HUDEP-2 (cell line): ENCODE measurements at regions not wholly inside any gene's neighbourhood (a gene's known extent, or its start where the extent isn't known, plus 50 kb on each side); places are given as distances from the start of the nearest gene placed in this dataset.

ENCODE experiments used
- DNase-seq, 76 experiments: peaks; one replicate each; lab custom pipeline; 2025; ENCODE audit not compliant: unreplicated experiment in 76 of 76; lab: John Stamatoyannopoulos, UW

DNA sequence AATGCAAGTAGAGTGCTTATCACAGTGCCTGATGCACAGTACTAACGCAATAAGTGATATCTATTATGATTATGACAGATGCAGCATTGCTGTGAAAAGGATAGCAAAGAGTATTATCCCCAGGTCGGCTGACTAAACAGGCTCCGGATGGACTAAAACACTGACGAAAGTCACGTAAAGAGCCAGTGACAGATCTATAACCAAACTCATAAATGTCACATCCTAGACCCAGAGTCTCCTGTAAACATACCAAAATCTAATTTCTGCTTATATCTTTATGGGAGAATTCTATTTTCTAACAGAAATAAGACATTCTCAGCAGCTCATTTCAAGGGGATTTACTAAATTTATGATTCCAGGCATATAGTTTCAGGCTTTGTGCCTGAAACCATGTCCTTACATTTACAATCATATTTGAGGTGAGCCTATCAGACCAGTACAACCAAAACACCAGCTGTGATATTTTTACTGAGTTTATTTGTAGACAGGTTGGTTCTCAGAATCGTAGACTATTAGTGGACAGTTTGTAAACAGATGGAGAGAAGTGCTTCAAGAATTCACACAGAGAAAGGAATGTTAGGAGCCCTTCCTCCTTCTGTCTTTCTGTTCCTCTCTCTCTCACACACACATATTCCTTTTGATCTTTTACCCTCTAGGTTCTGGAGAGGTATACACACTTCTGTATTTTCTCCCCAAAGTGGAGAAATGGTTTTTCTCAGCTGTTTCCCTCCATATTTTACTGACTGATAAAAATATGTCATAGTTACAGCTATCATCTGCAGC lies 52.4 kb upstream of the WDR26 start:
- no peak for DNase-seq

DNA sequence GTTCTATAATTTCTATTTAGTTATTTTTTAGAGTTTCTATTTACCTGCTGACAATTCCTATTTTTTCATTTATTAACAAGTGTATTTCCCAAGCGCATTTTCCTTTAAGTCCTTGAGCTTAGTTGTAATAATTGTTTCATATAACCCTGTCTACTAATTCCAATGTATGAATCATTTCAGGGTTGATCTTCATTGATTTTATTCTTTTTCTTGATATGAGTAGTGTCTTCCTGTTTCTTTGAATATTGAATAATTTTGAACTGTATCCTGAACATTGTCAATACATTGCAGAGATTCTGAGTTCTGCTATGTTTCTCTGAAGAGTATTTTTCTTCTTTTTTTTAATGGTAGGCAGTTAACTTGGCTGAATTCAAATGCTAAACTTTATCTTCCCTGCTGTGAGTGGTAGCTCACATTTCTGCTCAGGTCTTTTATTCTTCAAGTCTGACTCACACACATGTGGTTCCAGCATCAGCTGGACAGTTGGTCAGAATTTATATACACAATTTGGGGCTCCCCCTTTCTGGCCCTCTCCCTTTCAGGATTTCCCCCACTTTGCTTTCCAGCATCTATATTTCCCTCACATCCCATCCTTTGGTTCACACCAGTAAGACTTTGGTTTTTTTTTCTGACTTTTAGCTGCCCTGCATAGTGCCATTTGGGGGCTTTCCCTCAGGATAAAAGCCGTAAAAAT lies 54.4 kb upstream of the WDR26 start:
- no peak for DNase-seq

DNA sequence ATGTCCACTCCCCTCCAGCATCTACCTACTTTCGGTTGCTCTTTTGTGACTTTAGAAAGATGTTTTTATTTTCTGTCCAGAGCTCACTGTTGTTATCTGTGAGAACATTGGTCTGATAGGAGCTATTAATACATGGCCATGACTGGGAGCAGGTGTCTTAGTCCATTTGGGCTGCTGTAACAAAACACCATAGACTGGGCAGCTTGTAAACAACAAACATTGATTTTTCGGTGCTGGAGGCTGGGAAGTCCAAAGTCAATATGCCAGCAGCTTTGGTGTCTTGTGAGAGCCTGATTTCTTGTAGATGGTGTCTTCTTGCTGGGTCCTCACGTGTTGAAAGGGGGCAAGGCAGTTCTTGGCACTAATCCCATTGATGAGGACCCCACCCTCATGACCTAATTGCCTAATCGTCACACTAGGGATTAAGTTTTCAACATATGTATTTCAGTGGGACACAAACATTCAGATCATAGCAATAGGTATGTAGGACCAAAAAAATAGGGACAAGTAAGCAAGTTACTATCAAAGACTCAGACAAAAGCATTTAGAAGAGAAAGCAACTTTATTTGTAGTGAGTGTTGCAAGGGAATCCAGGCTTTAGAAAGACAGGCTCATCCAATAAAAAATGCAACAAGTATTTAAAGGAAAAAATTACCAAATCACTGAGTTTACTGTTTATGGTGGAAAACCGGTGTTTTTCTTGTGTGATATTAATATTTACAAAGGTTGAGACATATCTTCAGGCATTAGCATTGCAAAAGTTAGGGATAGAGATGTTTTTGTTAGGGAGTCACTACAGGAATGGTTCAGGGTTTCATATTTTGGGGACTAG lies 55.2 kb upstream of the WDR26 start:
- no peak for DNase-seq

DNA sequence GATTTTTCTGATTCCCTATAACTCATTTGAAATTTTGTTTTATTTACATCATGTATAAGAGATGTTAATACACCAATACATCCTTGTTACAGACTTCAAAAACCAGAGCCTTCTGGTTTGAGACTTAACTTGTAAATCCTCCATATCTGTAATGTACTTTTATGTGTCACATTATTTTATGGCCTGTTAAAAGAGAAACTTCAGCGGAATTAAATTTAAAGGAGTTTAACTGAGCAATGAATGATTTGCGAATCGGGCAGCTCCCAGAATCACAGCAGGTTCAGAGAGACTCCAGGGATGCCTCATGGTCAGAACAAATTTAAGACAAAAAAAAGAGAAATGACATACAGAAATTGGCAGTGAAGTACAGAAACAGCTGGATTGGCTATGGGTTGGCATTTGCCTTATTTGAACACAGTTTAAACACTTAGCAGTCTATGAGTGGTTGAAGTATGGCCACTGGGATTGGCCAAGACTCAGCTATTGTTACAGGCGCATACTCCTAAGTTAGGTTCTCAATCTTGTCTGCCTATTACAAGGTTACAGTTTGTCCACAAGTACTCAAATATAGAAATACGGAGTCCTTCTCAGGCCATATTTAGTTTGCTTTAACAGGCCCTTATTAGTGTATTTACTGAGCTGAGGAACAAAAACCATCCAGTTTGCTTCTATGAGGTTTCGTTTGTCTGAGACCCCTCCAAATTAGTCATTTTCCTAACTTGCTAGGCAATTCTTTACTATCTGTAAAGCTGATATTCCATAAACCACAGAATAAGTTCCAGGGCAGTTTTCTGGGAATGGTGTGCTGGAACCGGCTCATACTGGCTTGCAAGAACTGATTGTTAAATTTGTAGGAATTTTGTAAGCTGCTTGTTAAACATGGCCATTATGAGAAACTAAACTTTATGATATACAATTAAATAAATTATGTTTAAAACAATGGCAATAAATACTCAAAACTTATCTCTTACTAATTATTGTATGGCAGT lies 56.2 kb upstream of the WDR26 start:
- DNase-seq: no peak

DNA sequence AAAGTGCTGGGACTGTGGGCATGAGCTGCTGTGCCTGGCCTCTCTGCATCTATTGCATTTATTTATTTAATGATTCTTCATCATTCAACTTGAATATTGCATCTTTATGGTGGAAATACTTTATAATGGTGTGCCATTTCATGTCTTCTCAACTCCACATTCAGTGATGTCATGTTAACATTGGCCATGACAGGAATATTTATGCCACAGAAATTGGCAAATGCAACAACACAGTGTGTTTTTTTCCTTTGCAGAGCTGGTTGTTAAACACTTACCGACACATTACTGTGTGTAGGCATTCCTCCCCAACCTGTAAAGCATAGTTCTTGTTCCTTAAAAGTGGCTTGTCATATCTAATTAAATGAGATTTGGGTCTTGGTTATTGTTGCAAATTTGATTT lies 57.4 kb upstream of the WDR26 start:
- DNase-seq: no peak

DNA sequence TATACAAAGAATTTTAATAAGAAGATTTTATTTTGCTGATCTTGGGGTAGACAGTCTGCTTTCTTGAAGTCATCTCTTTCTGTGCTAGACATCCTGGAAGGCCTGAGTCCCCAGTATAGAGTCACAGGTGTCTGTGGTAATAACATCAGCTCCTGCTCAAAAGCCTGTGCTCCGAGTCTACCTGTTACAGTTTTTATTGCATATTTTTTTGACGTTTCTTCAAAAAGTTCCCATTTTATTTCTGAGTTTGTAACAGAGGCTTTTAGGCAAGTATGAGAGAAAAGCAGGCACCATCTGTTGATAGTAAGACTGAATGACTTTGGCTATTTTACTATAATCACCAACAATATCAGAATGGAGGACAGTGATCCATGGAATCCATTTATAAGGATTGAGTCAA lies 58.0 kb upstream of the WDR26 start:
- DNase-seq: no peak

DNA sequence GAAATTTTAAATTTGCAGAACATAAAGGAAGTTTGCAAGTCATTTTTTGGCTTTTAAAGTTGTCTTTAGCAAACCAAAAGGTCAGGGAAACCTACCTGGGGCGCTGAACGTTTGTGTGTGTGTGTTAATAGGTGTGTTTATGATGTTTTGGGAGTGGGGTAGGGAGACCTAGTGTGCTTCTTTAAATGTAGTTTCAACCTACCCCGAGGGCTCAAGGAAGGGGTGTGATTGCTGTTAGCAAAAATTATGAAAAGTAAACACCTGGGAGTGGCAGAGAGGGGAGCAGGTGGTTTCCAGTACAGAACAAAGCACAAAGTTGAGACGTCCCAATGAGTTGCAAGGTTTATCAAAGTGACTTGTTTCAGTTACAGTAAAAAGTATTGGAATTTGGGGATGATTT lies 58.7 kb upstream of the WDR26 start:
- no peak for DNase-seq

DNA sequence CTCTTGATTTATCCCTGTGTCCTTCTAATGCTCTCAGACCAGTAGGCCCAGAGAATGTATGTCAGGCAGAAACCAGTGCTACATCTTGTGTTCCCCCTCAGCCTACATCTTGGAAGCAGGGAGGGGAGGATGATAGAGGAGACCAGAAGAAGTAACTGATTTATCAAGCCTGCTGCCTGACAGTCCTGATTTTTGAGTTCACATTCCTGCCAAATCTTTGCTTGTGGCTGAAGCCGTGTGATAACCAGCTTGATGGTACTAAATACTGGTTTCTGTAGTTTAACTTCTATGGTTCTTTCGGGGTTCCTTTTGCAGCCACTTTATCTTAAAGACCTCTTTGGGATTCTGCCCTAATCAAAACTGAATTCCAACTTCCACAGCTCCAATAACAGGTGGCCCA lies 59.7 kb upstream of the WDR26 start:
- DNase-seq: peak in 1 of 76 experiments; percentile 14

DNA sequence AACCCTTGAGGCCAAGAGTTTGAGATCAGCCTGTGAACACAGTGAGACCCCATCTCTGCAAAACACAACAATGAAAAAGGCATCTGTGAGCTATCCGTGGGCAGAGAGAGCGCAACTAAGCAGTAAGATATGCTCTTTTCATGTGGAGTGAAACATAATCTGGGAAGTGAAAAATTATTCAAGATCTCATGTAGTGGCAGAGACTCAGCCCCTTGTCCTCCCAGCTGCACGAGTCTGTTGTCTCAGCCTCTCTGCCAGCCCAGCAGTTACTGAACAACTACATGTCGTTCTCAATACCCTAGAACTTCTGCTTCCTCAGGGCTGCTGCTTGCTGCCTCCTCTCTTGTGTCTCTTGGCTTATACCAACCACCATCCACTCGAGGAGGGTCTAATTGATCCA lies 61.3 kb upstream of the WDR26 start:
- DNase-seq: no peak

DNA sequence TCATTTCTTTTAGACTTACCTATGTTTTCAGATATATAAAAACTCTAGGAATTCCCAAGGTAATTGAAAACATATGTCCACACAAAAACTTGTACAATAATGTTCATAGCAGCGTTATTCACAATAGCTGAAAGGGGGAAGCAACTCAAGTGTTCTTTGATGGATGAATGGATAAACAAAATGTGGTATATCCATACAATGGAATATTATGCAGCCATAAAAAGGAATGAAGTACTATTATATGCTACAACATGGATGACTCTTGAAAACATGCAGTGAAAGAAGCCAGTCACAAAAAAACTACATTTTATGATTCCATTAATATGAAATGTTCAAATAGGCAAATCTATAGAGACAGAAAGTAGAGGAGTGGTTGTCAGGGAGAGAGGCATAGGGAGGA lies 62.2 kb upstream of the WDR26 start:
- no peak for DNase-seq

DNA sequence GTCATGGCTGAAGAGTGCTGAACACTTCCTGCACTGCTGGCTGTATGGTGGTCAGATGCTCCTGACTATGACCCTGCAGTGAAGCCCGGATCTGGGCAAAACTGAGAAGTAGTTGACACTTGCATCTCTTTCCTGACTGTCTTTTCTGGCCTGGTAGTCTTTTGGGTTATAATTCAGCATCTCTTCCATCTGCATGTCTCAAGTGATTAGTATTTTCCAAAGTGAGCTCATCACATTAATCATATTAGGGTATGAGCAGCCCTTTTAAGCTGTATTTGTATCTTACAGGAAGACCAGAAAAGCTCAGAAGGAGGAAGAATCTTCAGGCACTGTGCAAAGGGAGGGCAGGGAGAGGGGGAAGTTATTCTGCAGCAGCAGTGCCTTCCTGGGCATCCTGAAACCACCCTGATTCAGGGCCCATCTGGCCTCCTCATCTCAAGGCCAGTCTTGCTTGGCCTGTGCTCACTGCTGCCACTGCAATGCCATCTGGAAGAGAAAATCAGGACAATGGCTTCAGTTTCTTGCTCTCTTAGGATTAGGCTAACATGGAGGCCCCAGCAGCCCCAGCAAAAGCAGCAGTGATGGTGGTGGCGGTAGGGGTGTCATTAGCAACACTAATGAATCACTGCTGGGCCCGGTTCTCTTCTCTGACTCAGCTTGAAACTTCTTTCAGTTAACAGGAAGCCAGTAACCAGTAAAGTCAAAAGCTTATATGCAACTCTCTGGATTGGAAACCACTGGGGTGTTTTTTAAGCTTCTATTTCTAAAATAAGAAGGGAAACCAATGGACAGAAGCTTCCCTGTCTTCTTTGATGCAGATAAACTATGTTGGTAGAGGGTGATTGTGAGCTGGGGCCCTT lies 63.3 kb upstream of the WDR26 start:
- DNase-seq: no peak

DNA sequence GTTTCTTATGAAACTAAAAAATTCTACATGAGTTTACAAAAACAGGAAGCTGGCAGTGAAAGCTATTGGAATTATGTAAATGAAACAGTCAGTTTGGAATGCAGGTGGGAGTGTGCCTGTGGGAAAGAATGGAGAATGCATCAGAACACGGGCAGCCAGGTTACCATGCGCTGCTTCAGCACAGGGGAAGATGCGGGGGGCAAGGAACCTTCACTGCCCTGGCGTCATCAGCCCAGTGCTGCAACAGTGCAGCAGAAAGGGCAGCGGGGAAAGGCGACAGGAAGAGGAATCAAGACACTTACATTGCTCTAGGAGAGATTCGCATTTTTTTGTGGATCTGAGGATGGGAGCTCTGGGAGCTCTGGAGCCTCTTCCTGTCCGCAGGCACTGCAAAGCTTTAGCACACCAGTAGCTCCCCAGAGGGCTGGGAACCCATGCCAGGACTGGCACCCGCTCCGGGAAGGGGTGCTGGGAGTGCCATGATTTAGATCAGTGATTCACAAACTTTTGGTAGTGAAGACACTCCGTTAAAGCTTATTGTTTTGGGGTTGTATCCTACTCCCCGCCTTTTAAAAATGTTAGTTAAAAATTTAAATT lies 64.1 kb upstream of the WDR26 start:
- DNase-seq: no peak

DNA sequence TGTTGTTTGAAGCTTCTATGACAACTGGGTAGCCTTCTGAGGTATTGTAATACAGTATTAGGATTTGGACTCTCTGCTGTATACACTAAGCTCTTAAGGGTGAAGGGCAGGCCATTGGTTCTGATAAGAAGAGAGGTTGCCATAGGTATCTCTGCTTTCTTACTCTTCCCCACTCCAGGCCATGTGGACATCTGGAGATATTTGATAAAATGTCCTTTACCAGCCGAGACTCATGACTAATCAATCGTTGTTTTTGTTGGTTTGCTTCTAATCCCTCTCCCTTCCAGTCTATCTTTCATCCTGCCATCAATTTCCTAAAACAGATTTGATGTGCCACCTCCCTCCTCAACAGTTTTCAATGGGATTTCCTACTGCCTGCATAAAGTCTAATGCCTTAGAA lies 64.6 kb upstream of the WDR26 start:
- DNase-seq: peak in 36 of 76 experiments; percentile 11 to 75 (median 47)

DNA sequence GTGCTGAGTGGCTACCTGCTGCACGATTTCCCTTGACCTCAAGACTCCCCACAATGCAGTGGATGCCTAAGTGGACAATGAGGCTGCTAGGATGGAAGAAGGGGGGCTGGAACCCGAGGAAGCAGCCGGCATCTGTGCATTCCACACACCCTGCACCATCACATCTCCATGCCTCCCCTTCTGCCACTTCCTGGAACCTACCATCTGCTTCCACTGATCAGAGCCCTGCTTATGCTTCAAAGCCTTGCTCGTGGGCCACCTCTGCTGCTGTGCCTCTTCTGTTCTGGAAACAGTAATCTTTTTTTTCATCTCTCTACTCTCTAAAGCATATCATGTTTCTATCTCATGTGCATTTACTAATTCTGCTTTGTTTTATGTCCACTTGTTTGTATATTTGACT lies 66.2 kb upstream of the WDR26 start:
- DNase-seq: peak in 5 of 76 experiments; percentile 6 to 26 (median 16)

DNA sequence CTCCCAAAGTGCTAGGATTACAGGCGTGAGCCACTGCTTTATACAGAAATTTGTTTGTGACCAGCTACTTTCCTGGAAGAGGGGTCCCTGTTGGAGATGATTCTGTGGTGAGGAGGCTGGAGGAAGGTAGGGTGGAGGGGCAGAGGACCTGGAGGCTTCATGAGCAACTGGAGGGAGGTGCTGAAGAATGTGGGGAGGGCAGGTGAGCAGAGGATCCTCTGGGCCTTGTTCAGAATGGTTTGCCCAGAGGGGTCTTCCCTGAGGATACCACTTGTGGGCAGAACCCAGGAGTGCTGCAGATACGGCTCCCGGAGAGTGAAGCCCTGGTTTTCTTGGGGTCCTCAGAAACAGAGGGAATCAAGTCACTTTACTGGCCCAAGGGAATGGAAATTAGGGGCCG lies 67.2 kb upstream of the WDR26 start:
- no peak for DNase-seq

DNA sequence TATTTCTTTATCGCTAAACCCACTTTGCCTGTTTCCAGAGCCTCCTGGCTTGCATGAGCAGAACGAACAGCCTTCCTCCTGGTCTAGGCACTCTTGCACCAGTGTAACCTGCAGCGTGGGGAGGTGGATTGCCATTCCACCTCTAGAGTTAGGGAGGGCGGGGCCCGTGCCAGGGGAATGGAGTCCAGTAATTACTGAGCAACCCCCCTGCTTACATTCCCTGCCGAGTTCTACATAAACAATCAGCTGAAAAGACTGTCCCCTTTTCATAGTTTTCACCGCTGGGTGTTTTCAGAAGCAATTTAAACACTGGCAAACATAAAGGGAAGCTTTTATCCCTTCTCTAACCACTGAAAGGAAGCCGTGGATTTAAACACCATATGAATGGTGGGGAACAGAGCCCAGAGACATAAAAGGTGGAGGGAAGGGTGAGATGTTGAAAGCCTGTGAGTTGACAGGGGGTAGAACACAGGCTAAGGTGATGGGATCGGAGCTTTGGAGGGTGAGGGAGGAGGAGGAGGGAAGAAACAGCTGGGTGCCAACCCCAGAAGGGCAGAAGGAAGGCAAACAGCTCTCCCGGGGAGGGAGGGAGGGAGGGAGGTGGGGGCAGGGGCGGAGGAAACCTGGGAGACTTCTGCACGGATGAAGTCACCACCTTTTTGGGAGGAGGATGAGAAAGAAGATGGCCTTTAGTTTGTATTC lies 68.0 kb upstream of the WDR26 start:
- peak in 27 of 76 experiments; percentile 14 to 66 (median 36) for DNase-seq

DNA sequence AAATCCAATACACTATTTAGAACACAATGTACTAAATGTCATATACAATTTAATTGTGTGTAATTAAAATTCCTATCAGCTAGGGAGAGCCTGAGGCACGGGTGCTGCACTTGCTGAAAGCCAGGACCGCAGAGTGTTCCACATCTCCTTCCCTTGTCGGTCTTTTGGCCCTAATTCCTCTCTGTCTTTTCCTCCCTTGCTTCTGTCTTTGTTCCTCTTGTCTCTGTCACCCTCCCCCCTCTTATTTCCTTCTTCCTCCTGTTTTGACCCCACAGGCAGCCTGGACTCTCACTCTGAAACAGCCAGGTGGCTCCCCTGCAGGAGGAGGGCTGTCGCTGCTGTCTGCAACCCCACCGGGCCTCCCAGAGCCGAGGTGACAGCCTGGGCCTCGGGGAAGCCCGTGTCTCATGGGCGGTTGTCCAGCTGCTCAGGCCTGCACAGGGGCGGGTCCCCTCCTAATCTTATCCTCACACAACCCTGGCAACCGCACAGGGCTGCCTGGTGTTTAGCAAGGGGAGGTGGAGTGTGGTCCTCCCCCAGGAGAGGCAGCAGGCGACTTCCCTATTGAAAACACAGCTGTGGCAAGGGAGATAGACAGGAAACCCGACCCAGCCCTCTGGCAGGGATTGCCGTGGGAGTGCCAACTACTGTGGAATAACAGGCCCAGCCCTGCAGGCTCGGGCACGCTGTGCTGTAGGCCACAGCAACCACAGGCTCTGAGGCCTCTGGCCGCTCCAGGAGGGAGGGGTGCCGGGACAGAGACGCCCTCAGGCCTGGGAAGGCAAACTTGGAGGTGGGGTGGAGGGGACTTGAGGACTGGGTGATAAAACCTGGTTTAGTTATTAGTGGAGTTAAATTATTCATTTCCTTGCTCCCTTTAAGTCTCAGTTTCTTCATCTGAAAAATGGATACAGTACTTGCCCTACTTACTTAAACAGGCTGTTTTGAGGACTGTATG lies 68.8 kb upstream of the WDR26 start:
- DNase-seq: peak; percentile 43 to 100 (median 99)
